ENCODE measurements at regions not wholly inside any gene's neighbourhood (a gene's known extent, or its start where the extent isn't known, plus 50 kb on each side); places are given as distances from the start of the nearest gene placed in this dataset.

GRCh38 chr11:45036733-45037132 is 86.0 kb upstream of the TP53I11 start:
- no peak overlapping the region for H3K27ac ChIP-seq
- TF ChIP-seq ZFX (IDR thresholded peaks at IDR 0.05; ENCODE audit: borderline replicate concordance) (no peak), CTCF (IDR thresholded peaks at IDR 0.05) (no peak)

GRCh38 chr11:45037434-45038005 is 86.8 kb upstream of the TP53I11 start:
- no peak for TF ChIP-seq ZFX (IDR thresholded peaks at IDR 0.05; ENCODE audit: borderline replicate concordance)
- no peak for TF ChIP-seq CTCF (IDR thresholded peaks at IDR 0.05)
- H3K27ac ChIP-seq = no peak overlapping the region

GRCh38 chr11:45038923-45039322 is 88.2 kb upstream of the TP53I11 start:
- no peak overlapping the region for H3K27ac ChIP-seq
- TF ChIP-seq CTCF (IDR thresholded peaks at IDR 0.05) (no peak), ZFX (IDR thresholded peaks at IDR 0.05; ENCODE audit: borderline replicate concordance) (no peak)

GRCh38 chr11:45041596-45041995 is 90.9 kb upstream of the TP53I11 start:
- TF ChIP-seq ZFX (IDR thresholded peaks at IDR 0.05; ENCODE audit: borderline replicate concordance) (no peak), CTCF (IDR thresholded peaks at IDR 0.05) (no peak)

GRCh38 chr11:45042560-45042959 is 91.9 kb upstream of the TP53I11 start:
- TF ChIP-seq ZFX (IDR thresholded peaks at IDR 0.05; ENCODE audit: borderline replicate concordance) (no peak), CTCF (IDR thresholded peaks at IDR 0.05) (no peak)
- no peak overlapping the region for H3K27ac ChIP-seq

More at GRCh38 chr11:45041596-45041995, 90.9 kb upstream of the TP53I11 start:
- H3K27ac ChIP-seq = no peak overlapping the region

- TF ChIP-seq CTCF (IDR thresholded peaks at IDR 0.05) = no peak
- TF ChIP-seq ZFX (IDR thresholded peaks at IDR 0.05; ENCODE audit: borderline replicate concordance) = no peak
- no peak overlapping the region for H3K27ac ChIP-seq
These were observed 93.2 kb upstream of the TP53I11 start for GRCh38 chr11:45043755-45044475.

Data from 22Rv1 (cell line).